ENCODE measurements at regions not wholly inside any gene's neighbourhood (a gene's known extent, or its start where the extent isn't known, plus 50 kb on each side); places are given as distances from the start of the nearest gene placed in this dataset.

GRCh38 chr12:84069699-84070098, 842.9 kb downstream of the SLC6A15 start:
- TF ChIP-seq CTCF (IDR thresholded peaks at IDR 0.05; ENCODE audit: insufficient read depth, low read depth, low read length) (no peak), EZH2 (IDR thresholded peaks at IDR 0.05; ENCODE audit: insufficient read depth, low read length) (no peak)
- Histone ChIP-seq H3K27me3 (ENCODE audit: insufficient read depth, low read length) (no peaks in the 10 kb centered on the region), H3K9ac (ENCODE audit: low read length) (no peak overlapping the region), H4K20me1 (ENCODE audit: insufficient read depth, low read length) (no peaks in the 10 kb centered on the region), H3K9me3 (ENCODE audit: insufficient read depth, low read depth, low read length) (no peaks in the 10 kb centered on the region), H3K36me3 (ENCODE audit: insufficient read depth, low read length) (no peaks in the 10 kb centered on the region), H3K4me2 (ENCODE audit: low read length) (no peak overlapping the region), H3K27ac (ENCODE audit: low read depth, low read length) (no peak overlapping the region), H3K4me3 (ENCODE audit: insufficient read depth, low read depth, low read length) (no peak overlapping the region), H3K4me1 (ENCODE audit: insufficient read depth, low read length) (no peaks in the 10 kb centered on the region), H3K79me2 (ENCODE audit: insufficient read depth, low read length) (no peaks in the 10 kb centered on the region), H2AFZ (ENCODE audit: low read depth, low read length) (no peak overlapping the region)
- H3K36me3 Mint-ChIP-seq (ENCODE audit: low read depth, unreplicated experiment), result no peaks in the 10 kb centered on the region
- H3K27me3 Mint-ChIP-seq (ENCODE audit: low read depth, unreplicated experiment), result no peaks in the 10 kb centered on the region
- H3K4me1 Mint-ChIP-seq (ENCODE audit: low read depth, unreplicated experiment), result no peaks in the 10 kb centered on the region
- no peak overlapping the region for H3K27ac Mint-ChIP-seq (ENCODE audit: unreplicated experiment)
- peak; percentile 0 for DNase-seq (ENCODE audit: low read depth)
- H3K4me3 Mint-ChIP-seq (ENCODE audit: unreplicated experiment), result no peak overlapping the region
- H3K9me3 Mint-ChIP-seq (ENCODE audit: unreplicated experiment), result no peaks in the 10 kb centered on the region
- FAIRE-seq, result peak; percentile 63

GRCh38 chr12:84069198-84069597, 843.4 kb downstream of the SLC6A15 start:
- Histone ChIP-seq H3K4me2 (ENCODE audit: low read length) (no peak overlapping the region), H3K27me3 (ENCODE audit: insufficient read depth, low read length) (no peaks in the 10 kb centered on the region), H3K4me3 (ENCODE audit: insufficient read depth, low read depth, low read length) (no peak overlapping the region), H4K20me1 (ENCODE audit: insufficient read depth, low read length) (no peaks in the 10 kb centered on the region), H3K9ac (ENCODE audit: low read length) (no peak overlapping the region), H3K9me3 (ENCODE audit: insufficient read depth, low read depth, low read length) (no peaks in the 10 kb centered on the region), H3K79me2 (ENCODE audit: insufficient read depth, low read length) (no peaks in the 10 kb centered on the region), H3K4me1 (ENCODE audit: insufficient read depth, low read length) (no peaks in the 10 kb centered on the region), H3K27ac (ENCODE audit: low read depth, low read length) (no peak overlapping the region), H3K36me3 (ENCODE audit: insufficient read depth, low read length) (no peaks in the 10 kb centered on the region), H2AFZ (ENCODE audit: low read depth, low read length) (no peak overlapping the region)
- no peaks in the 10 kb centered on the region for H3K36me3 Mint-ChIP-seq (ENCODE audit: low read depth, unreplicated experiment)
- H3K9me3 Mint-ChIP-seq (ENCODE audit: unreplicated experiment), result no peaks in the 10 kb centered on the region
- no peaks in the 10 kb centered on the region for H3K27me3 Mint-ChIP-seq (ENCODE audit: low read depth, unreplicated experiment)
- no peak overlapping the region for H3K27ac Mint-ChIP-seq (ENCODE audit: unreplicated experiment)
- H3K4me3 Mint-ChIP-seq (ENCODE audit: unreplicated experiment), result no peak overlapping the region
- DNase-seq (ENCODE audit: low read depth) (no peak), FAIRE-seq (no peak)
- H3K4me1 Mint-ChIP-seq (ENCODE audit: low read depth, unreplicated experiment), result no peaks in the 10 kb centered on the region
- TF ChIP-seq CTCF (IDR thresholded peaks at IDR 0.05; ENCODE audit: insufficient read depth, low read depth, low read length), result no peak
- TF ChIP-seq EZH2 (IDR thresholded peaks at IDR 0.05; ENCODE audit: insufficient read depth, low read length), result no peak

GRCh38 chr12:84058136-84058535, 854.5 kb downstream of the SLC6A15 start:
- H3K4me1 ChIP-seq (ENCODE audit: insufficient read depth, low read length), result no peaks in the 10 kb centered on the region
- Mint-ChIP-seq H3K27me3 (ENCODE audit: low read depth, unreplicated experiment) (no peaks in the 10 kb centered on the region), H3K9me3 (ENCODE audit: unreplicated experiment) (no peaks in the 10 kb centered on the region), H3K4me1 (ENCODE audit: low read depth, unreplicated experiment) (no peaks in the 10 kb centered on the region), H3K27ac (ENCODE audit: unreplicated experiment) (no peak overlapping the region), H3K4me3 (ENCODE audit: unreplicated experiment) (no peak overlapping the region), H3K36me3 (ENCODE audit: low read depth, unreplicated experiment) (no peaks in the 10 kb centered on the region)
- H3K27ac ChIP-seq (ENCODE audit: low read depth, low read length), result no peak overlapping the region
- no peaks in the 10 kb centered on the region for H3K27me3 ChIP-seq (ENCODE audit: insufficient read depth, low read length)
- no peak overlapping the region for H3K9ac ChIP-seq (ENCODE audit: low read length)
- no peak overlapping the region for H2AFZ ChIP-seq (ENCODE audit: low read depth, low read length)
- no peaks in the 10 kb centered on the region for H3K9me3 ChIP-seq (ENCODE audit: insufficient read depth, low read depth, low read length)
- no peak overlapping the region for H3K4me2 ChIP-seq (ENCODE audit: low read length)
- no peak for TF ChIP-seq EZH2 (IDR thresholded peaks at IDR 0.05; ENCODE audit: insufficient read depth, low read length)
- TF ChIP-seq CTCF (IDR thresholded peaks at IDR 0.05; ENCODE audit: insufficient read depth, low read depth, low read length), result no peak
- no peak overlapping the region for H3K4me3 ChIP-seq (ENCODE audit: insufficient read depth, low read depth, low read length)
- DNase-seq (ENCODE audit: low read depth) (no peak), FAIRE-seq (no peak)
- H3K79me2 ChIP-seq (ENCODE audit: insufficient read depth, low read length), result no peaks in the 10 kb centered on the region
- no peaks in the 10 kb centered on the region for H3K36me3 ChIP-seq (ENCODE audit: insufficient read depth, low read length)
- no peaks in the 10 kb centered on the region for H4K20me1 ChIP-seq (ENCODE audit: insufficient read depth, low read length)

Data from astrocyte (in vitro differentiated cells and primary cell).